ENCODE measurements at regions not wholly inside any gene's neighbourhood (a gene's known extent, or its start where the extent isn't known, plus 50 kb on each side); places are given as distances from the start of the nearest gene placed in this dataset.
"Not testable (repeated sequence)": the region's sequence is repeated elsewhere in the genome, so short reads cannot be mapped to it uniquely, and the experiment has no call there.

GRCh38 chr5:112534067-112534583, 115.0 kb upstream of the EPB41L4A start:
- TF ChIP-seq, protein P1, sequence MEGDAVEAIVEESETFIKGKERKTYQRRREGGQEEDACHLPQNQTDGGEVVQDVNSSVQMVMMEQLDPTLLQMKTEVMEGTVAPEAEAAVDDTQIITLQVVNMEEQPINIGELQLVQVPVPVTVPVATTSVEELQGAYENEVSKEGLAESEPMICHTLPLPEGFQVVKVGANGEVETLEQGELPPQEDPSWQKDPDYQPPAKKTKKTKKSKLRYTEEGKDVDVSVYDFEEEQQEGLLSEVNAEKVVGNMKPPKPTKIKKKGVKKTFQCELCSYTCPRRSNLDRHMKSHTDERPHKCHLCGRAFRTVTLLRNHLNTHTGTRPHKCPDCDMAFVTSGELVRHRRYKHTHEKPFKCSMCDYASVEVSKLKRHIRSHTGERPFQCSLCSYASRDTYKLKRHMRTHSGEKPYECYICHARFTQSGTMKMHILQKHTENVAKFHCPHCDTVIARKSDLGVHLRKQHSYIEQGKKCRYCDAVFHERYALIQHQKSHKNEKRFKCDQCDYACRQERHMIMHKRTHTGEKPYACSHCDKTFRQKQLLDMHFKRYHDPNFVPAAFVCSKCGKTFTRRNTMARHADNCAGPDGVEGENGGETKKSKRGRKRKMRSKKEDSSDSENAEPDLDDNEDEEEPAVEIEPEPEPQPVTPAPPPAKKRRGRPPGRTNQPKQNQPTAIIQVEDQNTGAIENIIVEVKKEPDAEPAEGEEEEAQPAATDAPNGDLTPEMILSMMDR (IDR thresholded peaks at IDR 0.05), result no peak
- no peaks in the 10 kb centered on the region for H3K27me3 ChIP-seq (ENCODE audit: control insufficient read depth, insufficient read depth, low read length)
- no peak overlapping the region for H2AFZ ChIP-seq
- H3K4me1 ChIP-seq, result no peaks in the 10 kb centered on the region
- no peaks in the 10 kb centered on the region for H3K79me2 ChIP-seq
- H3K4me3 ChIP-seq (ENCODE audit: low read depth, low read length), result no peak overlapping the region
- no peak overlapping the region for H3K9ac ChIP-seq
- H3K36me3 ChIP-seq (ENCODE audit: control insufficient read depth, insufficient read depth, low read length), result no peaks in the 10 kb centered on the region
- H3K4me2 ChIP-seq (ENCODE audit: low read length), result no peak overlapping the region
- no peaks in the 10 kb centered on the region for H3K9me3 ChIP-seq (ENCODE audit: control insufficient read depth, low read length)
- H3K27ac ChIP-seq, result no peak overlapping the region

DNA sequence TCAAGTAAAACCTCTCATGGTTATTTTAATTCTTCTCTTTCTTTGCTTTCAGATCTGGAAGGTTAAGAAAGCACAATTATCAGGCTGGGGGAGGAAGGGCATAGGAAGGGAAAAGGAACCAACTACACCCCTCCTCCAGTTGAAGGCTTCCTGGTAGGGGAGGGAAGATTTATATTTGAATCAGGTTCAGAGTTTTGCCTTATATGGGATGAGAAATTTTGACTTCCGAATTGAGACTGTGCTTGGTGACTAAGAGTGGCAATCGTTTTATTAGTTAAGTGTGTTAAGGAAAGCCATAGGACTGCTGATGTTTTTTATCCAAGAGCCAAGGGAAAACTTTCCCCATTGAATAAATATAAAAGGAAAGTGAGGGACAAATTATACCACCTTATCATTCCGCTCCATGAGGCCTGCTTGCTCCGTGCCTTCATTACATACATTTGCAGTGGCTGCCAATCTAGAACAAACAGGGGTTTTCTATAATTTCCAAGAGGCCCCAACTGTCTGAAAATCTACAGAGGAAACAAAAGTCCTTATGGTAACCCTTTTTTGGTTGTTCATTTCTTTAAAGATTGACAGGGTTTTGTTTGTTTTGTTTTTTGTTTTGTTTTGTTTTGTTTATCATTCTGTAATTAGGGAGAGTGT, 115.7 kb upstream of the EPB41L4A start:
- Histone ChIP-seq H3K4me1 (no peaks in the 10 kb centered on the region), H3K27ac (no peak overlapping the region), H3K9me3 (ENCODE audit: control insufficient read depth, low read length) (no peaks in the 10 kb centered on the region), H3K9ac (no peak overlapping the region), H3K4me3 (ENCODE audit: low read depth, low read length) (no peak overlapping the region), H3K27me3 (ENCODE audit: control insufficient read depth, insufficient read depth, low read length) (no peaks in the 10 kb centered on the region), H3K4me2 (ENCODE audit: low read length) (no peak overlapping the region), H3K36me3 (ENCODE audit: control insufficient read depth, insufficient read depth, low read length) (no peaks in the 10 kb centered on the region), H2AFZ (no peak overlapping the region), H3K79me2 (no peaks in the 10 kb centered on the region)
- TF ChIP-seq, protein P1 (IDR thresholded peaks at IDR 0.05), result no peak

GRCh38 chr5:112535356-112535755, 116.3 kb upstream of the EPB41L4A start:
- Histone ChIP-seq H3K9me3 (ENCODE audit: control insufficient read depth, low read length) (no peaks in the 10 kb centered on the region), H3K4me3 (ENCODE audit: low read depth, low read length) (no peak overlapping the region), H3K9ac (no peak overlapping the region), H3K27me3 (ENCODE audit: control insufficient read depth, insufficient read depth, low read length) (no peaks in the 10 kb centered on the region), H3K4me2 (ENCODE audit: low read length) (no peak overlapping the region), H3K36me3 (ENCODE audit: control insufficient read depth, insufficient read depth, low read length) (no peaks in the 10 kb centered on the region), H3K27ac (no peak overlapping the region), H3K79me2 (no peaks in the 10 kb centered on the region), H2AFZ (no peak overlapping the region), H3K4me1 (no peaks in the 10 kb centered on the region)
- TF ChIP-seq, protein P1 (IDR thresholded peaks at IDR 0.05), result no peak

DNA sequence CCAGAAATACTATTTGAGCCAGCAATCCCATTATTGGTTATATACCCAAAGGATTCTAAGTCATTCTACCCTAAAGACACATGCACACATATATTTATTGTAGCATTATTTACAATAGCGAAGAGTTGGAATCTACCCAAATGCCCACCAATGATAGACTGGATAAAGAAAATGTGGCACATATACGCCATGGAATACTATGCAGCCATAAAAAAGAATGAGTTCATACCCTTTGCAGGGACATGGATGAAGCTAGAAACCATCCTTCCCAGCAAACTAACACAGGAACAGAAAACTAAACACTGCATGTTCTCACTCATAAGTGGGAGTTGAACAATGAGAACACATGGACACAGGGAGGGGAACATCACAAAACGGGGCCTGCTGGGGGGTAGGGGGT, 125.5 kb upstream of the EPB41L4A start:
- H3K27me3 ChIP-seq (ENCODE audit: control insufficient read depth, insufficient read depth, low read length); H3K79me2 ChIP-seq; H2AFZ ChIP-seq; H3K4me1 ChIP-seq; H3K9ac ChIP-seq; H3K4me3 ChIP-seq (ENCODE audit: low read depth, low read length); H3K9me3 ChIP-seq (ENCODE audit: control insufficient read depth, low read length); H3K27ac ChIP-seq; H3K36me3 ChIP-seq (ENCODE audit: control insufficient read depth, insufficient read depth, low read length); H3K4me2 ChIP-seq (ENCODE audit: low read length): not testable (repeated sequence)

GRCh38 chr5:112546946-112547592, 128.0 kb upstream of the EPB41L4A start:
- H3K4me3 ChIP-seq (ENCODE audit: low read depth, low read length), result no peak overlapping the region
- TF ChIP-seq, protein P1 (IDR thresholded peaks at IDR 0.05), result no peak
- H2AFZ ChIP-seq, result no peak overlapping the region
- no peak overlapping the region for H3K9ac ChIP-seq
- no peaks in the 10 kb centered on the region for H3K79me2 ChIP-seq
- no peak overlapping the region for H3K27ac ChIP-seq
- no peaks in the 10 kb centered on the region for H3K27me3 ChIP-seq (ENCODE audit: control insufficient read depth, insufficient read depth, low read length)
- no peak overlapping the region for H3K4me2 ChIP-seq (ENCODE audit: low read length)
- H3K9me3 ChIP-seq (ENCODE audit: control insufficient read depth, low read length), result no peaks in the 10 kb centered on the region
- no peaks in the 10 kb centered on the region for H3K36me3 ChIP-seq (ENCODE audit: control insufficient read depth, insufficient read depth, low read length)
- peaks cover 4% of the 10 kb centered on the region for H3K4me1 ChIP-seq

Data from parathyroid adenoma (tissue), 2 donors.